Endodermal cell (in vitro differentiated cells): ENCODE measurements at regions not wholly inside any gene's neighbourhood (a gene's known extent, or its start where the extent isn't known, plus 50 kb on each side); places are given as distances from the start of the nearest gene placed in this dataset.

ENCODE experiments used
- DNase-seq: peaks from one replicate; pipeline ENCODE4 v3.0.0-alpha.2; 2017
- H3K27ac ChIP-seq: 2 replicates; pipeline ENCODE4 v1.5.1; 2013; ENCODE audit warnings: mild to moderate bottlenecking, low read depth, low read length, moderate library complexity
- H3K27me3 ChIP-seq: 2 replicates; pipeline ENCODE4 v1.6.1; 2013; ENCODE audit warnings: mild to moderate bottlenecking, low read length, moderate library complexity; ENCODE audit not compliant: insufficient read depth, control insufficient read depth, poor library complexity, severe bottlenecking
- H3K36me3 ChIP-seq: 2 replicates; pipeline ENCODE4 v1.7.0; 2013; ENCODE audit warnings: mild to moderate bottlenecking, low read length, moderate library complexity; ENCODE audit not compliant: control insufficient read depth, insufficient read depth
- H3K4me1 ChIP-seq: one replicate; pipeline ENCODE4 v1.7.0; 2013; ENCODE audit warnings: low read length; ENCODE audit not compliant: control insufficient read depth, insufficient read depth
- H3K4me3 ChIP-seq: 2 replicates; pipeline ENCODE4 v1.5.1; 2013; ENCODE audit warnings: mild to moderate bottlenecking, low read length, moderate library complexity
- H3K9ac ChIP-seq: 2 replicates; pipeline ENCODE4 v1.6.1; 2013; ENCODE audit warnings: mild to moderate bottlenecking, low read length, moderate library complexity; ENCODE audit not compliant: poor library complexity, severe bottlenecking; ENCODE audit errors: extremely low read depth
- H3K9me3 ChIP-seq: 2 replicates; pipeline ENCODE4 v1.6.1; 2013; ENCODE audit warnings: mild to moderate bottlenecking, low read length, moderate library complexity; ENCODE audit not compliant: control insufficient read depth
- H3K27ac Mint-ChIP-seq: 2 replicates; pipeline ENCODE4 v1.8.0; 2020; ENCODE audit warnings: mixed read lengths
- H3K27me3 Mint-ChIP-seq: 2 replicates; pipeline ENCODE4 v1.8.0; 2021; ENCODE audit warnings: mild to moderate bottlenecking, mixed read lengths; ENCODE audit not compliant: insufficient read depth
- H3K36me3 Mint-ChIP-seq: 2 replicates; pipeline ENCODE4 v1.8.0; 2020; ENCODE audit warnings: low read depth, mixed read lengths
- H3K4me1 Mint-ChIP-seq: 2 replicates; pipeline ENCODE4 v1.8.0; 2020; ENCODE audit warnings: mixed read lengths
- H3K4me3 Mint-ChIP-seq: 2 replicates; pipeline ENCODE4 v1.8.0; 2020; ENCODE audit warnings: mild to moderate bottlenecking, moderate library complexity, mixed read lengths
- H3K9me3 Mint-ChIP-seq: 2 replicates; pipeline ENCODE4 v1.8.0; 2020; ENCODE audit warnings: mild to moderate bottlenecking, mixed read lengths
- CTCF ChIP-seq: fragments of 200-600 bp; sonication (generic); conservative IDR thresholded peaks from 2 replicates; pipeline ENCODE4 v1.5.0; 2021; ENCODE audit warnings: antibody characterized with exemption, mild to moderate bottlenecking
- WGBS, 2 experiments: methylation state at CpG; one replicate each; pipeline versions ENCODE4 v1.1.5 to v1.1.7; 2013; ENCODE audit warnings: missing lambda C conversion rate in 2 of 2, mixed read lengths in 1 of 2; ENCODE audit not compliant: insufficient coverage in 1 of 2, insufficient read length in 1 of 2; 5-methylcytosine and 5-hydroxymethylcytosine counted together

GRCh38 chr3:22942981-22943380, 260.1 kb upstream of the UBE2E2 start:
- H3K36me3 Mint-ChIP-seq = no peaks in the 10 kb centered on the region
- no peaks in the 10 kb centered on the region for H3K36me3 ChIP-seq
- no peak overlapping the region for H3K4me3 Mint-ChIP-seq
- no peaks in the 10 kb centered on the region for H3K9me3 Mint-ChIP-seq
- no peak overlapping the region for H3K27ac ChIP-seq
- H3K9me3 ChIP-seq = no peaks in the 10 kb centered on the region
- peaks cover 54% of the 10 kb centered on the region for H3K27me3 Mint-ChIP-seq
- no peak overlapping the region for H3K4me3 ChIP-seq
- H3K27ac Mint-ChIP-seq = no peak overlapping the region
- no peak for TF ChIP-seq CTCF
- H3K4me1 ChIP-seq = no peaks in the 10 kb centered on the region
- H3K4me1 Mint-ChIP-seq = peaks cover 4% of the 10 kb centered on the region
- no peak overlapping the region for H3K9ac ChIP-seq
- peaks cover 32% of the 10 kb centered on the region for H3K27me3 ChIP-seq
- no peak for DNase-seq

GRCh38 chr3:22947851-22948250, 255.3 kb upstream of the UBE2E2 start:
- no peaks in the 10 kb centered on the region for H3K36me3 Mint-ChIP-seq
- Histone ChIP-seq H3K27ac (no peak overlapping the region), H3K27me3 (peaks cover 10% of the 10 kb centered on the region), H3K4me1 (no peaks in the 10 kb centered on the region), H3K9ac (no peak overlapping the region), H3K4me3 (no peak overlapping the region), H3K9me3 (peaks cover 6% of the 10 kb centered on the region), H3K36me3 (no peaks in the 10 kb centered on the region)
- peaks cover 3% of the 10 kb centered on the region for H3K4me1 Mint-ChIP-seq
- H3K4me3 Mint-ChIP-seq = no peak overlapping the region
- DNase-seq = no peak
- 94 to 96% methylated on average over 2 of the region's 2 CpGs for WGBS, 2 experiments
- peaks cover 30% of the 10 kb centered on the region for H3K27me3 Mint-ChIP-seq
- no peak overlapping the region for H3K27ac Mint-ChIP-seq
- peaks cover 5% of the 10 kb centered on the region for H3K9me3 Mint-ChIP-seq
- no peak for TF ChIP-seq CTCF

GRCh38 chr3:22951910-22952309, 251.2 kb upstream of the UBE2E2 start:
- H3K9me3 Mint-ChIP-seq = peaks cover 10% of the 10 kb centered on the region
- peaks cover 6% of the 10 kb centered on the region for H3K27me3 Mint-ChIP-seq
- Histone ChIP-seq H3K4me3 (no peak overlapping the region), H3K27me3 (no peaks in the 10 kb centered on the region), H3K27ac (no peak overlapping the region), H3K9me3 (peaks cover 8% of the 10 kb centered on the region), H3K36me3 (no peaks in the 10 kb centered on the region), H3K4me1 (no peaks in the 10 kb centered on the region), H3K9ac (no peak overlapping the region)
- H3K27ac Mint-ChIP-seq = no peak overlapping the region
- TF ChIP-seq CTCF = no peak
- peaks cover 5% of the 10 kb centered on the region for H3K4me1 Mint-ChIP-seq
- no peaks in the 10 kb centered on the region for H3K36me3 Mint-ChIP-seq
- no peak for DNase-seq
- no peak overlapping the region for H3K4me3 Mint-ChIP-seq
